GM18907 (cell line): ENCODE measurements at regions not wholly inside any gene's neighbourhood (a gene's known extent, or its start where the extent isn't known, plus 50 kb on each side); places are given as distances from the start of the nearest gene placed in this dataset.
"Not testable (repeated sequence)": the region's sequence is repeated elsewhere in the genome, so short reads cannot be mapped to it uniquely, and the experiment has no call there.

Source experiments
- ATAC-seq: cut with Tn5 transposase; IDR thresholded peaks from one replicate; pipeline ENCODE4 v1.9.1; 2021; ENCODE audit warnings: mild to moderate bottlenecking, moderate library complexity; ENCODE audit not compliant: unreplicated experiment

DNA sequence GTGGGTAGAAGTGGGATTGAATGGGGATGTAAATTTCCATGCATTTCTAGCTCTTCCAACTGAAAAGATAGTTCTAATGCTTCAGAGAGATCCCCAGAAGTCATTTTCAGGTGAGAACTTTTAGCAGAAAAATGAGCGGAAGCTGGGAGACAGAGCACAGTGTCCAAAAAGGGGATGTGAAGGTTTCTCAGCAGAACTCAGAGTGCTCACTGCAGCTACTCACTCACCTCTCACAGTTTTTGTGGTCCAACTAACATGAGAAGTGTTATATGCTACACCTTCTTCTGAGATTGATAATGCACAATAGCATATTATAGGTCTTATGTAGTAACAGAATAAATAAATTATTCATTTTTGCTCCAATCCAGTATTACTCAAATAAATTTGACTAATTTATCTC, 519.2 kb upstream of the HS3ST5 start:
- no peak for ATAC-seq

DNA sequence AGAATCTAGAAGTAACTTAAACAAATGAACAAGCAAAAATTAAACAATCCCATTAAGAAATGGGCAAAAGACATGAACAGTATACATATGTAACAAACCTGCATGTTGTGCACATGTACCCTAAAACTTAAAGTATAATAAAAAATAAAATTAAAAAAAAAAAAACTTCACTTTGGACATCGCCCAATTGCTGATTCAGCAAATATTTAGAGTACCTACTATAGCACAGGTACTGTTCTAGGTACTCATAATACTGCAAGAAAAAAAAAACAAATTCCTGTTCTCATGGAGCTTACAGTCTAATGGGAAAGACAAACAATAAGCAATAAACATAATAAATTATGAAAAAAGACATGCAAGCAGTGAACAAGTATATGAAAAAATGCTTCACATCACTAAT, 501.5 kb upstream of the HS3ST5 start:
- ATAC-seq: no peak

DNA sequence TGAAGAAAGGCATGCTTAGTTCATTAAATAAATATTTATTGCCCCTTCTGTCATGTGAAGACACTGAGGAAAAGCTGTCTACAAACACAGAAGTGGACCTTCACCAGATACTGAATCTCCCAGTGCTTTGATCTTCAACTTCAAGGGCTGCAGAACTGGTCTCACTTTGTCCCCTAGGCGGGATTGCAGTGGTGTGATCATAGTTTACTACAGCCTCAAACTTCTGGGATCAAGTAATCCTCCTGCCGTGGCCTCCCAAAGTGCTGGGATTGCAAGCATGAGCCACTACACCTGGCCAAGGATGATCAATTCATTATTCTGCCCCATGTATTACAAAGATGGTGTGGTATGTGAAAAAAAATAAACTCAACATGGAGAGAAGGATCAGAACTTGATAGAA, 496.2 kb upstream of the HS3ST5 start:
- no peak for ATAC-seq

DNA sequence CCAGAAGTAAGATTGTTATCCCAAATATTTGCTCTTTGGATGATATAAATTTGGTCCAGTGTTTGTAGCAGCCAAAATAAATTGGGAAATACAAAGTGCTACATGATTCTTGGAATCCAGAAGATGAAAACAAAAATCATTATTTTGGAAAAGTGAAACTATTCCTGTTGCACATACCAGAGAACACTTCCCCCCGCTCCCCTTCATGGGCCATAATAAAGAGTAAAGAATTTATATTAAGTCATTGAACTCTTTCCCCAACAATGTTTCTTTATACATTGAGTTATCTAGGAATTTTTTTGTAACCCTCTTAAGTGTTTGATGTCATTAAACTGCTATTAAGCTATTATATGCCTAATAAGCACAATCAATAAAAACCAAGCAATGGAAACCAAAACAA, 490.4 kb upstream of the HS3ST5 start:
- ATAC-seq: no peak

DNA sequence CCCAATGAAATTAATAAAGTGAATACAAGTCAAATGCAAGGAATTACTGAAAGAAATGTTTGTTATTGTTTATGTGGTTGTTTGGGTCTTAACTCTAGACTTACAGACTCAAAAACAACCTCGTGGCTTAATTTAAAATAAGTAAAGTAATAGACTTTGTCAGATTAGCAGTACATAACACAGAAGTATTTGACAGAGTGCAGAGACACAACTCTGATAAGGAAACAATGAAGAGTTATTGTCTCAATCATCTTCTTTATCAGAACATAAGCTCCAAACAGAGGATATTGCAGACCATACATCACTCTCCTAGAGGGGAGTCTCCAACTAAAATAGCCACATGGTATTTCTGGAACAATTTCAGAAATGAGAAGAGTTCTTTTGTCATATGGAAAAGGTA, 487.7 kb upstream of the HS3ST5 start:
- ATAC-seq: no peak

DNA sequence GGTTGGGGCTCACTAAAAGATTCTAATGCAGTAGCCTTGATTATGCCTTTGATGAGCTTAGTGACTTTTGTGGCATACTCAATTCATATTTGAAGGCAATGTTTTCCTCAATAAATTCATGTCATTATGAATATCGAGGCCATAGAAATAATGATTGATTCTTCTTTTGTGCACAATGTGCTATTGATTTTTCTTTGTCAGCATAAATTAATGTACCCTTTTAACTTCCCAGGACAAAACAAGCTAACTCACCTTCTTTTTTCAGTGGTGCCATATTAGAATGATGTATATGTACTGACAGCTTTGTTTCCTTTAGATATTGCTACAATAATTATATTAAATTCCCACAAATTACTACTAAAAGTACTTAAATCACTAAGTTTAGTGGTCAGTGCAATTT, 484.3 kb upstream of the HS3ST5 start:
- no peak for ATAC-seq

DNA sequence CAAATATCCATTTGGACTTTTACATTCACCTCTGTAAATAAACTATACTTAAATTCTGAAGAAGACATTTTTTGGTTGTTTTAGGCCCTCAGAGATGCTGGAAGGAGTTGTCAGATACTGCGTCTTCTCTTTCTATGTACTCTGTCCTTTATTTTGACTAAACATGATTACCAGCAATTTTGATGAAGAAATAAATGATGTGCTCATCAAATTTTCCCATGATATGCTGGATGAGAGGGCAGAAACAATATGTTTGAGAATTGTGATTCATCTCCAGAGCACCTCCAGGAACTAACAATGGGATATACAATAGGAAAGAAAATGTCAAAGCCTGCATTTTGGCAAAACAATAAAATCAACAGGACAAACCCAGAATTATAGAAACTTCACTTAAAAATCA, 481.6 kb upstream of the HS3ST5 start:
- ATAC-seq: no peak

DNA sequence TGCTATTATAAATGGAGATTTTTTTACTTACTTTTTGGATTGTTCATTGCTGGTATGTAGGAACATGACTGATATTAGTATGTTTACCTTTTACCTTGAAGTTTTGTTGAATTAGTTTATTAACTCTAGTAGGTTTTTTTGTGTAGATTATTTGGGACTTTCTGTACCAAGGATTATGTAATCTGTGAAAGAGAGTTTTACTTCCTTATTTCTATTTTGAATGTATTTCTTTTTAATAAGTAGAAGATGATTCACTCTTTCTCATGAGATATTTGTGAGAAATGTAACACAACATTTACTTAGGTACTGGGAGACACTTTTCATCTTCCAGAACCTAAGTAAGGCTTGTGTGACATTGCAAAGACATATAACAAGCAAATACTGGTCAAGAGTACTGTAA, 473.9 kb upstream of the HS3ST5 start:
- ATAC-seq: no peak

DNA sequence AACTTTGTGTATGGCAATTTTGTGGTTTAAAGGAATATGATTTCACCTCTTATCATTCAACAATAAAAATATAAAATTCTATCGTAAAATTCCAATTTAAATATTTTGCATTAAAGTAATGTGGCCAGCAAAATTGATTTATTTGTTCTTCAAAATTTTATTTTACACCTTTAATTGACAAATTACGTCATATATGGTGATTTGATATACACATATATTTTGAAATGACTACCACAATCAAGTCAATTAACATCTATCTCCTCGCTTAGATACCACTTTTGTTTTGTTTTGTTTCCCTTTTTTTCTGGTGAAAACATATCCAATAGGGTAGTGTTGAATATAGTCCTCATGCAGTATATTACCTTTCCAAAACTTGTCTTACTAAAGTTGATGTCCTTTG, 467.6 kb upstream of the HS3ST5 start:
- no peak for ATAC-seq

DNA sequence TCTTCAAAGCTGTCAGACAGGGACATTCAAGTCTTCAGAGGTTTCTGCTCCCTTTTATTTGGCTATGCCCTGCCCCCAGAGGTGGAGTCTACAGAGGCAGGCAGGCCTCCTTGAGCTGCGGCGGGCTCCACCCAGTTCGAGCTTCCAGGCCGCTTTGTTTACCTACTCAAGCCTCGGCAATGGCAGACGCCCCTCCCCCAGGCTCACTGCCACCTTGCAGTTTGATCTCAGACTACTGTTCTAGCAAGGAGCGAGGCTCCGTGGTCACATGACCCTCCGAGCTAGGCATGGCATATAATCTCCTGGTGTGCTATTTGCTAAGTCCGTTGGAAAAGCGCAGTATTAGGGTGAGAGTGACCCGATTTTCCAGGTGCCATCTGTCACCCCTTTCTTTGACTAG, 462.6 kb upstream of the HS3ST5 start:
- not testable (repeated sequence) for ATAC-seq

DNA sequence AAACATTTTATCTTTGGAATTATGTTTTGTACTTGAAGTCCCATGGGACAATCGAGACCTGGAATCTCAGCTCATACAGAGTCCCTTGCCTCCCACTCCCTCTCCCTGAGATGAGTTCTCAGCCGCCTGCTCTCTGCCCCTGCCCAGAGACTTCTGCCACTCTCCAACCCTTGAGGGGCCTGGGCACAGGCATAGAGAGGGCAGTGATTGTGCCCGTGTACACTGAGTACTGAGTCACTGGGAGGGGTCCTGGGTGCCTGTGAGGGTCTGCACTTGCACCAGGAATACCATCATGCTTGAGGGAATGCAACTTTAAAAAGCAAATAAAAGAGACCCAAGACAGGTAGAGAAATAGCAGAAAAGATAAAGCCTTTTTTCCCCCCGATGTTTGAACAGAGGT, 453.8 kb upstream of the HS3ST5 start:
- ATAC-seq: no peak

DNA sequence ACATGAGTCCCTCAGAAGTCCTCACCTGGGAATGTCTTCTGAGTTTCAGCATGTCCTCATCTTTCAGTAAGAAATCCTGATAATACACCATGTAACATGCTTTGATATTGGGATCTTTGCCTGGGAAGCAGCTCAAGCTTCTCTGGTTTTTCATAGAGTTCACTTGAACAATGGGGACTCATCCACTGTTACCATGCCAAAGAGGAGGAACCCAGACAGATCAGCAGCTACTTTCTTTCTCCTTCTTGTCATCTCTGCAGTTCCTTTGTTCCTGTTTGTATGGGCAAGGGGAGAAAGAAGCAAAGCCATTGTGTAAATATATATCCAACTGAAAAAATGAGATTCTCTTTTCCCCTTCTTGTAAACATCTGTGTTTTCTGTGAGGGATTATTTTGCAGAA, 450.6 kb upstream of the HS3ST5 start:
- ATAC-seq: no peak

DNA sequence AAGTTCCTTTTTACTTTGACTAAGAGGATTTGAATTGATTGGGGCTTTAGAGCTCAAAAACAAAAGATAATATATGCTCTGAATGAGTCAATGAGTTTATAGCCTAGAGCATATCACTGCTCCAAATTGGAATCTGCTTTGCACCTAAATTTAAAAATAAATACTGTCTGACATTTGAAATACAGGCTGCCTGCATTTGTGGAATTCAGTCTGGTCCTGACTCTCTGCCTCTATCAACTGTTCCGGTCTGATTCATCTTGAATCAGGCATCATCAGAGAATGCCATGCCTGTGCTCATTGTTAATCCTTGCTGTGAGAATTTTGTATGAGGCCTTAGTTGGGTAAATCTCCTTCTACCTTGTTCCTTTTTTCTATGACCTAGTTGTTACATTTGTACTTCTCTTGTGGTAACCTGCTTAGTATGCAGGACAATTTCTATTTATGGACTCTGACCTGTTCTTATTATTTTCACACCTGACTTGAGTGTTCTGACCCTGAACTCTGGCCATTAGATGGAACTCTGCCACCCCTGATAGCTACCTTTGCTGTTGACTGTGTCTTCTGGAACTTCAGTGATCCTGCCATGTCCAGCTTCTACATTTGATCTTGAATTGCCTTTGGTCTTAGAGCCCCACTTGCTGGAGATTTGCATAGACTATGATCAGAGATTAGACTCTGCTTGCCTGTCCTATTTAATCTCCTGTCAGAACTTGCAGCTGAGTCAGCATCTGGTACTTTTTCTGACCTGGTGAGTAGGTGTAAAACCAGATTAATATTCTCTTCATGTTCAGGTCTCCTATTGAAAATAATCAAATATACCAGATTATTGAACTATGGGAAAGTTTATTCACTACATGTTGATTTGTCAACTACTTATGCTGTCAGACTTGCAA, 442.7 kb upstream of the HS3ST5 start:
- ATAC-seq: no peak

DNA sequence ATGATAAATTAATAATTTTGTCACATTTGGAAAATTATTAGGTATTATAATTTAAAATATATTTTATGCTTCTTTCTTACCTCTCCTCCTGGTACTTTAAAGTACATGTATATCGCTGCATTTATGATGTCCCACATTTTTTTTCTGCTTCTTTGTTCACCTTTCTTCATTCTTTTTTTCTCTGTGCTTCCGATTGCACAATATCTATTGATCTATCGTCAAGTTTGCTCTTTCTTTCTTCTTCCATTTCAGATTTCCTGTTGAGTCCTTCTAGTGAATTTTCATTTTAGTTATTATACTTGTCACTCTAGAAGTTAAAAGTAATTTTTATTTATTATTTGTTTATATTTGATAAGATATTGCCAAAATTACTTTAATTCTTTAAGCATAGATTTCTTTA, 441.0 kb upstream of the HS3ST5 start:
- no peak for ATAC-seq

DNA sequence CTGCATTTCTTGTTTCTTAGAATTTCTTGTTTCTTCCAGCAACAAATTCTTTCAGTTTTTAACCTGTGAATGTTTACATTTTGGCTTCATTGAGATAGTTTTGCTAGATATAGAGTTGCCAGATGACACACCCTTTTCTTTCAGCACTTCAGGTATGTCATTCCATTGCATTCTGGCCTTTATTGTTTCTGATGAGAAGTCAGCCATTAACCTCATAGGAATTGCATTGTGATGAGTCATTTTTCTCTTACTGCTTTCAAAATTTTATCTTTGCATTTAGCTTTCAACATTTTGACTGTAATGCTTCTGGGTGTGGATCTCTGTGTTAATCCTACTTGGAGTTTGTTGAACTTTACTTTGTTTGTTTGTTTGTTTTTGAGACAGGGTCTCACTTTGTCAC, 440.3 kb upstream of the HS3ST5 start:
- ATAC-seq: no peak

DNA sequence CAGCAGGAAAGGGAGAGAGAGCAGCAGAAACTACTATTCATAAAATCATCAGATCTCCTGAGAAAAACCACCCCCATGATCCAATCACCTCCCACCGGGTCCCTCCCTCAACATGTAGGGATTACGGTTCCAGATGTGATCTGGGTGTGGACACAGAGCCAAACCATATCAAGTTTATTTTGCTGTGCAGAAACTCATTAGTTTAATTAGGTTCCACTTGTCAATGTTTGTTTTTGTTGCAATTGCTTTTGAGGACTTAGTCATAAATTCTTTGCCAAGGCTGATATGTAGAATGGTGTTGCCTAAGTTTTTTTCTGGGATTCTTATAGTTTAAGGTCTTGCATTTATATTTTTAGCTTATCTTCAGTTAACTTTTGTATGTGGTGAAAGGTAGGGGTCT, 422.0 kb upstream of the HS3ST5 start:
- no peak for ATAC-seq

DNA sequence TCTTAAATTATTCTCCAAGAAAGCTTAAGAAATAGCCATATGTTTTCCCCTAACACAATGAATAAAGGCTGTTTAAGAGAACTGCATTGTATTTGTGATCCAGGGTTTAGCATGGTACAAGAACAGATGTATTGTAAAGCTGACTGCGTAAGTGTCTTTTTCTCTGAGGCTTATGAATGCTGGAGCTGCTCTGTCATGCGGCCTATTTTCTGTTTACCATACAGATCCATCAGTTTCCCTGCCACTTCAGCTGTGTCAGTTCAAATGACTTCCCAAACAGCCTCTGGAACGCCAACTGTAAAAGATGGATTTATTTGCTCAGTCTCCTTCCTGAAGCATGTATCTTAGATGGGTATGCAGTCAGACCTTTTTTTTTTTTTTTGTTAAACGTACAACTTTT, 419.3 kb upstream of the HS3ST5 start:
- no peak for ATAC-seq

DNA sequence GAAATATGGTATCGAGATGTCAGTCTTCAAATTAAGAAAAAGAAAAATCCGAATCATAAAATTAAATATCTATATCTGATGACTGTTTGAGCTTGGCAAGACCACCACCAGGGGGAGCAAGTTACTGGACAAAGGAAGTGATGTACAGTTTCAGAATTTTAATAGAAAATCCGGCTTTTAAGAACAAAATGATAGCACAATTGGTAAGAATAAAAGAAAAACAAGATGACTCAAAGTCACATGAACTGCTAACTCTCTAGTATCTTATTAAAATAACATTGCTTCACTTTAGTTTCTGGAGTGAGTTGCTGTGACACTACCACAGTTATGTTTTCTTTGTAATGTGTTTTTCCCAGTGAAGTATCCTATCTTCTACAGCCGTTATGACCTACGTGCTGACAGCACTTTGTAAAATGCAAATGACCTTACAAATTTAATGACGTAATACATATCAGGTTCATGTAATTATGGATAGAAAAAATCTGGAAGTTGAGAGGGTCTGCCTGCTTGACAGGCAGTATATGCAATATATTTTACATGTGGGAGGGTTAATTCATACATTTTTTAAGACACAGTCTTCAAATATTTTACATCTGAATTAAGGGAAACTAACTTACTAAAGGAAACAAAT, 405.3 kb upstream of the HS3ST5 start:
- peak; percentile 71 for ATAC-seq

DNA sequence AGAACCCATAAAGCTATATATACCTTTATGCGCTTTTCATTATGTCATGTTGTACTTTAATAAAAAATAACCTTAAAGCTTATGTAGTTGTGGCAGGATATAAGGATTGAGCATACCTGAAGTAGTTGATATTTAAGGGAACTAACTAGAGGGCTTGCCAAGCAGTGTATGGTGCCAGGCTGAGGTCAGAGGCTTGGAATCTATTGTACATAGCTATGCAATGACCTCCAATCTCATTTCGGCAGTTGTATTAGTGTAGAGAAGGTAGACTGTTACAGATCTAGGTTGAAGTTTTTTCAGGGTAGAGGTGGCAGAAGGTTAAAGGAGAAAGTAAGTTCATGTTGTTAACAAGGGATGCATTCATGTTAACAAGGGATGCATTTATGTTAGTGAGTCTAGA, 397.7 kb upstream of the HS3ST5 start:
- ATAC-seq: no peak

DNA sequence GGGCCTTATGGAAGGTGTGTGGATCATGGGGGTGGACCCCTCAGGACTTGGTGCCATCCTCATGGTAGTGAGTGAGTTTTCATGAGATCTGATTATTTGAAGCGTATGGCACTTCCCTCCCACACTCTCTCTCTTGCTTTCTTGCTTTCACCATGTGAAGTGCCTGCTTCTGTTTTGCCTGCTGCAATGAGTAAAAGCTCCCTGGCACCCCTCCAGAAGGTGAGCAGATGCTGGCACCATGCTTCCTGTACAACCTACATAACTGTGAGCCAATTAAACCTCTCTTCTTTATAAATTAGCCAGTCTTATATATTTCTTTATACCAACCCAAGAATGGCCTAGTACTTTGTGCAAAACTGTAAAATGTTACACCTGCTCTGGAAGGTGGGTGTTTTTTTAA, 396.8 kb upstream of the HS3ST5 start:
- no peak for ATAC-seq

DNA sequence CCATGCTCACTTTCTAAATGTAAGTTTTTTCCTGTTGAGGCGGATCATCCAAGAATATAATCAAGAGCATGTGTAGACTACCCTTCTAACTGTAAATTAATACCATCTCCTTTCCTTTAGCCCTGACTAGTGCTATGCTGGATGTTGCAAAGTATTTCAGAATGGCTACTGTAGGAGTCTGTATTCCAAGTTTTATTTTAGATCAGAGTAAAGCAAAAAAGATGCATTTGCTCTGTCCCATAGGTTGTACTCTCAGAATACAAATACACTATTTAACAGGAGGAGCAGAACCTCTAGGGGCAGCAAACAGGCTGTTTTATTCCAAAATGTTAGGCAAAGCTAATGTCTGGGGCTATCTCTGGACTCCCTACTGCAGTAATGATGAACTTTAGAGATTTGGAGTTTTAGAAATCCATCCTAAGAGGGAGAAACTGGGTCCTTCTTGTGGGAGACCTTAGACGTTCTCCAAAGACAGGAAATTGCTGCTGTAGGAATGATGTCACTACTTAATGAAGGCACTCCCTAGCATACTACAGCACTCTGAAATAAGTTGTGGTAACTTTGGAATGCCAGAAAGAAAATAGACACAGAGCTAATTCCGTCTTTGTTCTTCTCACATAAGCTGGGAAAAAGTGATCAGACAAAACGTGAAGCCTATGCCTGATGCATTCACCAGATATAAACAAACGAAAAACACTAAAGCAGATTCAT, 392.4 kb upstream of the HS3ST5 start:
- ATAC-seq: no peak

DNA sequence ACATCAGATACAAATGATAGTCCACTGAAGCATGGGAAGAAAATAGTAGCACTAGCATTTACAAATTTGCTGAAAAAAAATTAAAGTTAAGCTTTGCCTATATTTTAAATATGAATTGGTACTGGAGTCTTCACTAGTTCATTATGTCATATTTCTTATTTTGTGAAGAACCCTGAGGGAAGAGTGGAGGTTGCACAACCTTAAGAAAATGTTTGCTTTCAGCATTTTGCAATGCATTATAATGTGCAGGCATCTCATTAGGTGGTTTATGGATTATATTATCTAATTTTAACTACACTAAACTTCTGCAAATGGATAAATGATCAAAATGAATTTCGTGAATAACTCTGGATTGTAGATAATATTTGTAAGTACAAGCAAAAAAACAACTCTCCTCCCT, 390.8 kb upstream of the HS3ST5 start:
- no peak for ATAC-seq
